IPS-15b (cell line): ENCODE measurements at regions not wholly inside any gene's neighbourhood (a gene's known extent, or its start where the extent isn't known, plus 50 kb on each side); places are given as distances from the start of the nearest gene placed in this dataset.
"Not testable (repeated sequence)": the region's sequence is repeated elsewhere in the genome, so short reads cannot be mapped to it uniquely, and the experiment has no call there.

Source experiments
- H3K27me3 ChIP-seq: one replicate; pipeline ENCODE4 v1.6.1; 2013; ENCODE audit warnings: low read length; ENCODE audit not compliant: control insufficient read depth, insufficient read depth
- H3K36me3 ChIP-seq: one replicate; pipeline ENCODE4 v1.6.1; 2013; ENCODE audit warnings: low read length; ENCODE audit not compliant: control insufficient read depth, insufficient read depth
- H3K4me1 ChIP-seq: one replicate; pipeline ENCODE4 v1.6.1; 2013; ENCODE audit warnings: mild to moderate bottlenecking, low read length; ENCODE audit not compliant: control insufficient read depth, insufficient read depth
- H3K4me3 ChIP-seq: one replicate; pipeline ENCODE4 v1.5.1; 2013; ENCODE audit warnings: low read depth, low read length
- H3K9ac ChIP-seq: one replicate; pipeline ENCODE4 v1.6.1; 2013; ENCODE audit warnings: low read depth, mild to moderate bottlenecking, low read length
- H3K9me3 ChIP-seq: one replicate; pipeline ENCODE4 v1.6.1; 2013; ENCODE audit warnings: mild to moderate bottlenecking, low read length; ENCODE audit not compliant: control insufficient read depth, insufficient read depth

- no peaks in the 10 kb centered on the region for H3K9me3 ChIP-seq
- H3K36me3 ChIP-seq = no peaks in the 10 kb centered on the region
- no peaks in the 10 kb centered on the region for H3K4me1 ChIP-seq
- no peak overlapping the region for H3K9ac ChIP-seq
- H3K27me3 ChIP-seq = no peaks in the 10 kb centered on the region
- H3K4me3 ChIP-seq = no peak overlapping the region
Measured at GRCh38 chr3:66644549-66644948, 143.7 kb upstream of the LRIG1 start.

GRCh38 chr3:66648975-66649374 lies 148.2 kb upstream of the LRIG1 start:
- H3K4me3 ChIP-seq = no peak overlapping the region
- H3K9me3 ChIP-seq = no peaks in the 10 kb centered on the region
- H3K36me3 ChIP-seq = no peaks in the 10 kb centered on the region
- H3K4me1 ChIP-seq = no peaks in the 10 kb centered on the region
- no peak overlapping the region for H3K9ac ChIP-seq
- H3K27me3 ChIP-seq = no peaks in the 10 kb centered on the region

GRCh38 chr3:66651520-66651919 lies 150.7 kb upstream of the LRIG1 start:
- not testable (repeated sequence) for H3K9ac ChIP-seq, H3K4me1 ChIP-seq, H3K27me3 ChIP-seq

GRCh38 chr3:66652100-66652499 lies 151.3 kb upstream of the LRIG1 start:
- not testable (repeated sequence) for H3K27me3 ChIP-seq, H3K4me3 ChIP-seq, H3K9ac ChIP-seq, H3K9me3 ChIP-seq, H3K4me1 ChIP-seq, H3K36me3 ChIP-seq

More at GRCh38 chr3:66651520-66651919, 150.7 kb upstream of the LRIG1 start:
- H3K4me3 ChIP-seq, H3K36me3 ChIP-seq, H3K9me3 ChIP-seq: not testable (repeated sequence)

GRCh38 chr3:66655044-66655443 lies 154.2 kb upstream of the LRIG1 start:
- Histone ChIP-seq H3K4me1 (no peaks in the 10 kb centered on the region), H3K27me3 (no peaks in the 10 kb centered on the region), H3K4me3 (no peak overlapping the region), H3K9ac (no peak overlapping the region), H3K9me3 (no peaks in the 10 kb centered on the region), H3K36me3 (no peaks in the 10 kb centered on the region)

- Histone ChIP-seq H3K9me3 (no peaks in the 10 kb centered on the region), H3K36me3 (no peaks in the 10 kb centered on the region)
Measured at GRCh38 chr3:66655671-66656070, 154.8 kb upstream of the LRIG1 start.

GRCh38 chr3:66656609-66657008 lies 155.8 kb upstream of the LRIG1 start:
- Histone ChIP-seq H3K9ac (no peak overlapping the region), H3K36me3 (no peaks in the 10 kb centered on the region), H3K27me3 (no peaks in the 10 kb centered on the region), H3K4me3 (no peak overlapping the region), H3K4me1 (no peaks in the 10 kb centered on the region), H3K9me3 (no peaks in the 10 kb centered on the region)

More at GRCh38 chr3:66655671-66656070, 154.8 kb upstream of the LRIG1 start:
- H3K27me3 ChIP-seq = no peaks in the 10 kb centered on the region
- no peak overlapping the region for H3K4me3 ChIP-seq
- H3K4me1 ChIP-seq = no peaks in the 10 kb centered on the region
- no peak overlapping the region for H3K9ac ChIP-seq

GRCh38 chr3:66659056-66659455 lies 158.2 kb upstream of the LRIG1 start:
- H3K36me3 ChIP-seq = no peaks in the 10 kb centered on the region
- H3K27me3 ChIP-seq = no peaks in the 10 kb centered on the region
- H3K4me1 ChIP-seq = no peaks in the 10 kb centered on the region
- H3K9ac ChIP-seq = no peak overlapping the region
- H3K9me3 ChIP-seq = no peaks in the 10 kb centered on the region
- no peak overlapping the region for H3K4me3 ChIP-seq

- Histone ChIP-seq H3K4me3 (no peak overlapping the region), H3K4me1 (no peaks in the 10 kb centered on the region)
Measured at GRCh38 chr3:66661628-66662027, 160.8 kb upstream of the LRIG1 start.

GRCh38 chr3:66662894-66663293 lies 162.1 kb upstream of the LRIG1 start:
- Histone ChIP-seq H3K4me1 (no peaks in the 10 kb centered on the region), H3K9ac (no peak overlapping the region), H3K9me3 (no peaks in the 10 kb centered on the region), H3K36me3 (no peaks in the 10 kb centered on the region), H3K4me3 (no peak overlapping the region), H3K27me3 (no peaks in the 10 kb centered on the region)

More at GRCh38 chr3:66661628-66662027, 160.8 kb upstream of the LRIG1 start:
- no peaks in the 10 kb centered on the region for H3K9me3 ChIP-seq
- H3K27me3 ChIP-seq = no peaks in the 10 kb centered on the region
- H3K36me3 ChIP-seq = no peaks in the 10 kb centered on the region
- H3K9ac ChIP-seq = no peak overlapping the region

GRCh38 chr3:66665021-66665695 lies 164.3 kb upstream of the LRIG1 start:
- Histone ChIP-seq H3K9ac (no peak overlapping the region), H3K36me3 (no peaks in the 10 kb centered on the region), H3K4me1 (no peaks in the 10 kb centered on the region), H3K27me3 (no peaks in the 10 kb centered on the region), H3K9me3 (no peaks in the 10 kb centered on the region), H3K4me3 (no peak overlapping the region)

GRCh38 chr3:66666362-66666761 lies 165.5 kb upstream of the LRIG1 start:
- H3K36me3 ChIP-seq = no peaks in the 10 kb centered on the region
- no peak overlapping the region for H3K4me3 ChIP-seq
- H3K4me1 ChIP-seq = no peaks in the 10 kb centered on the region
- H3K9ac ChIP-seq = no peak overlapping the region
- no peaks in the 10 kb centered on the region for H3K27me3 ChIP-seq
- no peaks in the 10 kb centered on the region for H3K9me3 ChIP-seq
